ENCODE measurements at regions not wholly inside any gene's neighbourhood (a gene's known extent, or its start where the extent isn't known, plus 50 kb on each side); places are given as distances from the start of the nearest gene placed in this dataset.

DNA sequence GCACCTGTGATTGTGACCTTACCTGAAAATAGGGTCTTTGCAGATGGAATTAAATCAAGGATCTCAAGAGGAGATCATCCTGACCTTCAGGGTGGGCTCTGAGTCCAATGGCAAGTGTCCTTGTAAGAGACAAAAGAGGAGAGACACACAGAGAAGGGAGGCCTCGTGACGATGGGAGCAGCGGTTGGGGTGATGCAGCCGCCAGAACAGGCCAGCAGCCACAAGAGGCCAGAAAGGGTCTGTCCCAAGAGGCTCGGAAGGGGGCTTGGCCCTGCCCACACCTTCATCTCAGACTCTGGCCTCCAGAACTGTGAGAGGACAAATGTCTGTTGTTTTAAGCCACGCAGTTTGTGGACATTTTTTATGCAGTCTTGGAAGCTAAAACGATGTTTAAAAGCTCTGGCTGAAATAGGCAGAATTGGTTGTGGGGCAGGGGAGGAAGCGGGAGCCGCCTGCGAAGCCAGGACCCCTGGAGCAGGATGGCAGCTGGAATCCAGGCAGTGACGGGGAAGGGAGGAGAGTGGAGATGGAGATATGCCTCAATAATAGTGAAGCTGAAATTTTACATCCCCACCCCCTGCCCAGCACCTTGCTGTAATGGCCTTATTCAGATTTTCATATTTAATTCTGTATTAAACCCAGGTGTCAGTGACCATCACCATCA lies 216.4 kb downstream of the ANKRD60 start:
- TF ChIP-seq, protein P1, sequence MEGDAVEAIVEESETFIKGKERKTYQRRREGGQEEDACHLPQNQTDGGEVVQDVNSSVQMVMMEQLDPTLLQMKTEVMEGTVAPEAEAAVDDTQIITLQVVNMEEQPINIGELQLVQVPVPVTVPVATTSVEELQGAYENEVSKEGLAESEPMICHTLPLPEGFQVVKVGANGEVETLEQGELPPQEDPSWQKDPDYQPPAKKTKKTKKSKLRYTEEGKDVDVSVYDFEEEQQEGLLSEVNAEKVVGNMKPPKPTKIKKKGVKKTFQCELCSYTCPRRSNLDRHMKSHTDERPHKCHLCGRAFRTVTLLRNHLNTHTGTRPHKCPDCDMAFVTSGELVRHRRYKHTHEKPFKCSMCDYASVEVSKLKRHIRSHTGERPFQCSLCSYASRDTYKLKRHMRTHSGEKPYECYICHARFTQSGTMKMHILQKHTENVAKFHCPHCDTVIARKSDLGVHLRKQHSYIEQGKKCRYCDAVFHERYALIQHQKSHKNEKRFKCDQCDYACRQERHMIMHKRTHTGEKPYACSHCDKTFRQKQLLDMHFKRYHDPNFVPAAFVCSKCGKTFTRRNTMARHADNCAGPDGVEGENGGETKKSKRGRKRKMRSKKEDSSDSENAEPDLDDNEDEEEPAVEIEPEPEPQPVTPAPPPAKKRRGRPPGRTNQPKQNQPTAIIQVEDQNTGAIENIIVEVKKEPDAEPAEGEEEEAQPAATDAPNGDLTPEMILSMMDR (IDR thresholded peaks at IDR 0.05; ENCODE audit: low read depth, low read length): no peak
- DNase-seq (ENCODE audit: extremely low read depth, low read depth): no peak

DNA sequence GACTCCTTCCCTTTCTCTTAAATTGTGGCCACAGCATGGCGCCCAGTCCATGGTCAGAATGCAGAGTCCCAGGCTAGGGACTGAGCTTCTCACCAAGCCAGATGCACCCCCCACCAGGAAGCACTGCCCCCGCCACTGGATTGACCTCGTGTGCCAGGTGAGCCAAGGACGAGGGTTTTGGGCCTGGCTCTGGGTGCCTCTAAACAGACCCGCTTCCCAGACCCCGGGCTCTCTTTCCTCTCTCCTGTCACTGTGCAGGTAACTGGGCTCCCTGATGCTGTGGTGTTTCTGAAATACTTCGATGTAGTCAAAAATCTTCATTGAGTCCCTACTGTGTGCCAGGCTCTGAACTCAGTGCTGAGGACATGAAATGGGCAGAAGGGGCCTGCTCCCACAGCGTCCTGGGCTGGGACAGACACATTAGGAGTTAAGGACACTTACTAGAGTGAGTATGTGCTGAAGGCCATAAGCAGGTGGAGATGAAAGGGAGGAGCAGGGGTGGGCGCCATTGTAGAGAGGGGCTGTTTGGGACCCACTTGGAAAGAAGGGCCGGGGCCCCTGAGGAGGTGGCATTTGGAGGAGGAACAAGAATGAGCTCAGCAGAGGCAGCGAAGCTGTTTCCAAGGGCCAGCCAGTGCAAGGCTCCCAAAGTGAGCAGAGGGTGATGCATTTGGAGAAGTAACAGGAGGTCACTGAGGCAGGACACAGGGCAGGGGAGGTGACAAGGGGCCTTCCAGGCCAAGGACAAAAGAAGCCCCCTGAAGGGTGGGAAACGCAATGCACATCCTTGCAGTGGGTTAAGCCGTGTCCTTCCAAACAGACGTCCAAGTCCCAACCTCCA lies 217.1 kb downstream of the ANKRD60 start:
- no peak for DNase-seq (ENCODE audit: extremely low read depth, low read depth)
- TF ChIP-seq, protein P1 (IDR thresholded peaks at IDR 0.05; ENCODE audit: low read depth, low read length): no peak

DNA sequence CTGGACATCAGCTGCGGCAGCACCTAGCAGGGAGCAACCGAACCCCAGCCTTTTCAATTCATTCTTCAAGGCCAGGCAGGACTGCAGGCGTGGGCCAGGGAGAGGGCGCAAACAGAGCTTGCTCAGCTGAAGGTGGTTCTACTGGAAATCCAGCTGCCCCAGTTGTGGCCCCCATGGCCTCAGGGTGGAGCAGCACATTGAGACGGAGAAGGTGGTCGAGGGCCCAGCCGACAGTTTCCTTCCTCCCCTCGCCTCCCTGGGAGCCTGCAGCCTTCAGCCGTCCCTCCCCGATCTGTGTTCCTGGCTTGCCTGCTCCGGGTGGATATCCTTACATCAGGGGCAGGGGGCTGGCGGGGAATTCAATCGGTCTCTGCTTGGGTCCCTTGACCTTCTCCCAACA lies 217.8 kb downstream of the ANKRD60 start:
- TF ChIP-seq, protein P1 (IDR thresholded peaks at IDR 0.05; ENCODE audit: low read depth, low read length): no peak

DNA sequence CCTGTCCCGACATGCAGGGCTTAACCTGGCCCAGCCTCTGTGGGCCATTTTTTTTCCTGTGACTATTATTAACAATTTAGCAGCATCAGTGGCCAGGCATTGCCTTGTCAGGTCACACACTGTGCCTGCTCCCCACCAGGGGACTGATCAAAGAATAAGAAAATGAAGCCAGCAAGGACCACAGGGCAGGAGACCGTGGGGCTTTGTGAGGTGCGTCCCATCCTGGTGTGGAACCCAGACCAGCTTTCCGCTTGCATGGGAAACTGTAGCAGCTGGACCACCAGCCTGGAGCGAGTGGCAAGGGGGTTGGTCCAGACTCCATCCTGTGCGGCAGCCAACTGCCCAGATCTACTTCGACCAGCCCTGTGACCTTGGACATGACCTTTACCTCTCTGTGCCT lies 218.3 kb downstream of the ANKRD60 start:
- no peak for DNase-seq (ENCODE audit: extremely low read depth, low read depth)
- TF ChIP-seq, protein P1 (IDR thresholded peaks at IDR 0.05; ENCODE audit: low read depth, low read length): no peak

More for the DNA sequence above, 217.8 kb downstream of the ANKRD60 start:
- no peak for DNase-seq (ENCODE audit: extremely low read depth, low read depth)

DNA sequence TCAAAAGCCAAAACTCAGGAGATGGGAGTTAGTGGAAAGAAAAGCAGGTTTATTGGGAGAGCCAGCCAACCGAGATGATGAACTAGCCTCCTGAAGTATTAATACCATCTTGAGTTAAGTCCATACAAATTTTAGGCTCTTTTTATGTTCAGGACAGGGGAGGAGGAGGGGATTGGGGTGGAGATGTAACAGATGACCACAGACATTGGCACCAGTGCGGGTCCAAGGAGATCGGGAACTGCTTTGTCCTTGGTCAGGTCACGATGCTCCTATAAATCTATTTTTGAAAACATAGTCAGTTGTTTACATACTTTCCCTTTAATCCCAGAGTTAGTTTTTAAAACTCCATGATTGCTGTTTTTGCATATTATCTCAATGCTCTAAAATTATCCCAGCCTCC lies 219.6 kb downstream of the ANKRD60 start:
- TF ChIP-seq, protein P1 (IDR thresholded peaks at IDR 0.05; ENCODE audit: low read depth, low read length): no peak
- DNase-seq (ENCODE audit: extremely low read depth, low read depth): no peak

DNA sequence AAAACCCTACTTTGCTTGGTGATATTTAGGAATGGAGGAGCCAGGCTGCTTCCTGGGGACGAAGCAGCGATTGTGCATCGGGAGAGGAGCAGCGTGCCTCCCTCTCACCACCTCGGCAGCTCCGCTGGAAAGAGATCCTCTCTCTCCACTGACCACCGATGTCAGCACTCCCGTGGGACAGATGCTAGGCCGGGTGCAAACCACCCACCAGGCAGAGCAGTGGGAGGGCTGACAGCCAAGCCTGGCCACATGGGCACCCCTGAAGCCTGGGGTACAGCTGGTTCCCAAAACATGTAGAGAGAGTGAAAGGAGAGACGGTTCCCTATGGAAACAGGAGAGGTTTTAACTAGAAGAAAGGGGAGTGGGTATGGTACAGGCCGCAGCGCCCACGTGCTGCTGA lies 220.0 kb downstream of the ANKRD60 start:
- TF ChIP-seq, protein P1 (IDR thresholded peaks at IDR 0.05; ENCODE audit: low read depth, low read length): no peak
- no peak for DNase-seq (ENCODE audit: extremely low read depth, low read depth)

DNA sequence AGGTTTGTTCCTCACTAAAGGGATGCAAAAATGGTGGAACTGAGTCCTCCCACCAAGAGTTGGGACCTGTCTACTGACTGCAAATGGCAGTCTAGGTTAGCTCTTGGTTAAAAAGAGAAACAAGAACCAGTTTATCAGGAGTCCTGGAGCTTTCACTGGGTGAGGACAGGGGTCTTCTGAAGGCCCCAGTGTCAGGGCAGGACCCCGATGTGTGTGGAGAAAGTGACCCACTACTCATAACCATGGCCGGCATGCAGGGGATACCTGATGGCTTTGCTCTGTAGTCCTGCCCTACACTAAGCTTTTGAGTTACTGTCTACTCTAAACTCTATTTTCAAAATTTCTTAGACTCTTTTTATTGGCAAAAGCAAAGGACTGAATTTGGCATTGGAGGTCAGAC lies 220.5 kb downstream of the ANKRD60 start:
- TF ChIP-seq, protein P1 (IDR thresholded peaks at IDR 0.05; ENCODE audit: low read depth, low read length): no peak
- no peak for DNase-seq (ENCODE audit: extremely low read depth, low read depth)
